Left forelimb (tissue), 1 donor: ENCODE measurements at regions not wholly inside any gene's neighbourhood (a gene's known extent, or its start where the extent isn't known, plus 50 kb on each side); places are given as distances from the start of the nearest gene placed in this dataset.
"Not testable (repeated sequence)": the region's sequence is repeated elsewhere in the genome, so short reads cannot be mapped to it uniquely, and the experiment has no call there.

Experiments
- DNase-seq: peaks from one replicate; pipeline ENCODE4 v3.0.0-alpha.2; 2018; ENCODE audit warnings: low spot score

DNA sequence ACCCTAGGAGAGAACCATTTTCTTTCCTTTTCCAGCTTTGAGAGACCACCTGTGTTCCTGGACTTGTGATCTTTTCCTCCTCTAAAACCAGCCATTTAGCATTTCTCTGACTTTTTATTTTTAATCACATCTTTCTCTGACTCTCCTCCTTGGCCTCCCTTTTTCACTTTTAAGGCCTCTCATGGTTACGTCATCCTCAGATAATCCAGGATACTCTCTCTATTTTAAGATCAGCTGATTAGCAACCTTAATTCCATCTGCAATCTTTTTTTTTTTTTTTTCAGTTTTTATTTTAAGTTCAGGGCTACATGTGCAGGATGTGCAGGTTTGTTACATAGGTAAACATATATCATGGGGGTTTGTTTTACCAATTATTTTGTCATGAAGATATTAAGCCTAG is 54.0 kb downstream of the RFPL4B start:
- no peak for DNase-seq

DNA sequence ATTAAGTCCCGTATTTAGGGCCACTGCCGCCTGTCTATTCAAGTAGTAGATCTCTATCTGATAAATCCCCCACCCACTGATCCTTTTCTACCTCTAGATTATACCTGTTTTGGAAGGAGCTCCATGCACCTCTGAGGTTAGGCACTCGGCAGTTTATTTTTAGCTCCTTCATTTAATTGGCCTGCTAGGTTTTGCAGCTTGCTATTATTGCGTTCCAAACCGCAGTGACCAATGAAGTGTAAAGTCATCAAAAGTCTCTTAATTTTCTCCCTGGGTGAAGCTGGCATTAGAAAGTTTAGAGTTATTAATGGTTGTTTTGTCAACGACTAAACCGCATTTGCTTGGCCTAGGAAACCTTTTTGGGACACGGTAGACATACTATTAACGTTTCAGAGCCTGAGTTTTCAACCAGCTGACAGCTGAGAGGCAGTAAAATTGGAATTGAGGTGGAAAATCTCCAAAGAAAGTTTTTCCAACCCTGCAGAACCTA is 60.0 kb downstream of the RFPL4B start:
- no peak for DNase-seq

DNA sequence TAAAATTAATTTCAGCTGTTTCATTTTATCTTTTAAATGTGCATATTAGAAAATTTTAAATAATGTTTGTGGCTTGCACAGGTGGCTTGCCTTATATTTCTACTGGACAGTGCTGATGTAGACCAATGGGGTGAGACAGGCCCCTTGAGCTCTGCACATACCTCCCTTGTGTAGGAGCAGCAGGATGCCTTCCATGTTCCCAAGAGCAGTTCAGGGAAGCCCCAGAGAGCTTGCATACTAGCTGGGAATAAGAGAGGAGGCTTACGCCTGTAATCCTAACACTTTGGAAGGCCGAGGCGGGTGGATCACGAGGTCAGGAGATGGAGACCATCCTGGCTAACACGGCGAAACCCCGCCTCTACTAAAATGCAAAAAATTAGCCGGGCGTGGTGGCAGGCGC is 61.4 kb downstream of the RFPL4B start:
- DNase-seq: no peak

DNA sequence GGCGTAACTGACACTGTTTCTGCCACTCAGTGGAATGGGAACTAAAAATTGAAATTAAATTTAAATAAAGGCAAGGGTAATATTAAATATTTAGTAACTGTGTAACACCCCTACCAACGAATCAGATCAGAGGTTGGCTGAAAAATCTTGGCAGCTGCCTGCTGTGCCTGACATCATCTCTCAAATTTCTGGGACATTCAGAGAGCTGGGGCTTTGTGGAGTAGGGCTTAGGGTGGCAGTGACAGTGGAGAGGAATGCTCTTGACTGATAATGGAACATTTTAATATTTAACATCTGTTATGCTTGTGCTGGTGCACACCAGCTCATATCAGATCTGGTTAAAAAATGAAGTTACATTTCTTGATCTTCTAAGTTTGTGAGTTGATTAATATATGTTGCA is 62.2 kb downstream of the RFPL4B start:
- DNase-seq: no peak

DNA sequence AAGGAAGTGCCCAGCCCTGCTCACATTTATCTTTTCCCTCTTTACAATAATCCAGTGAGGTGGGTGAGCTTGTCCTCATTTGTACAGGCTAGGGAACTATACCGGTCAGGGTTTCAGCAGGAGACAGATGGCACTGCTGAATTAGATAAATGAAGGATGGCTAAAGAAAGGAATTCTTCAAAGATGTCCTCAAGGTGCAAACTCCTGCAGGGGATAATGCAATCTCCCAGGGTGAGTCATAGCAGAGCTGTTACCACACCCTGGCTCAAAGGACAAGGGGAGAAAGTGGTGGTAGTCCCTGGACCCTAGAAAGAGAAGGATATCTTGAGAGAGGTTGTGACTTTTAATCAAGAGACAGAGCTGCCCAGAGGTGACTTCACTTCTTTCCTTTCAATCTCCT is 66.7 kb downstream of the RFPL4B start:
- no peak for DNase-seq

DNA sequence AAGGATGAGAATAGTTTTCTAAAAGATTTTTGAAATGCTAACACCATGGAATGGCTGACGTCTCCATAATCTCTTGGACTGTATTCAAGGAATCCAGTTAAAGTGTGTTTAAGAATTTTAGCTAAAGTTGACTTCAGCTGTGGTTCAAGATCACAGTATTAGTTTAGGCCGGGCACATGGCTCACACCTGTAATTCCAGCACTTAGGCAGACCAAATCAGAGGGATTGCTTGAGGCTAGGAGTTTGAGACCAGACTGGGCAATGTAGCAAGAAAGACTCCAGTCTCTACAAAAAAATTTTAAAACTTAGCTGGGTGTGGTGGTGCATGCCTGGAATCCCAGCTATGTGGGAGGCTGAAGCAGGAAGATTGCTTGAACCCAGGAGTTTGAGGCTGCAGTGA is 68.2 kb downstream of the RFPL4B start:
- DNase-seq: no peak

DNA sequence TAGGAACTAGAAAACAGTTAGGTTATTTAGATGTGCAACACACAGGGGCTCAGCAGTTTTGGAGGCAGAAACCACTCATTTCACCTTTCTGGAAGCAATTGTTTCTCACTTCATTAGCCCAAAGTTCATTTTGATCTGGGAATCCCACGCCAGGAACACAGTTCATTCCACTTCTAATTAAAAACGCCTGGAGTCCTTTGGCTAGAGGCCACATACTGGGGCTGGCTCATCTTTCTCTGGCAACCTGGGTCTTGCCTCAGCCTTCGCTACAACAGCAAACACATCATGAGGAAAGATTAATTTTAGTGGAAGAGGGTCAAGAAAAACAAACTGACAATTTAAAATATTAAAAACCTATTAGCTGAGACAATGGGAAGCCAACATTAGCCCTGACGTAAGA is 69.7 kb downstream of the RFPL4B start:
- DNase-seq: no peak

DNA sequence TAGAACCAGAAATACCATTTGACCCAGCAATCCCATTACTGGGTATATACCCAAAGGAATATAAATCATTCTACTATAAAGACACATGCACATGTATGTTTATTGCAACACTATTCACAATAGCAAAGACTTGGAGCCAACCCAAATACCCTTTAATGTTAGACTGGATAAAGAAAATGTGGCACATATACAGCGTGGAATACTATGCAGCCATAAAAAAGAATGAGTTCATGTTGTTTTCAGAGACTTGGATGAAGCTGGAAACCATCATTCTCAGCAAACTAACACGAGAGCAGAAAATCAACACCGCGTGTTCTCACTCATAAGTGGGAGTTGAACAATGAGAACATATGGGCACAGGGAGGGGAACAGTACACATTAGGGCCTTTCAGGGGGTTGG is 79.9 kb downstream of the RFPL4B start:
- DNase-seq: not testable (repeated sequence)

DNA sequence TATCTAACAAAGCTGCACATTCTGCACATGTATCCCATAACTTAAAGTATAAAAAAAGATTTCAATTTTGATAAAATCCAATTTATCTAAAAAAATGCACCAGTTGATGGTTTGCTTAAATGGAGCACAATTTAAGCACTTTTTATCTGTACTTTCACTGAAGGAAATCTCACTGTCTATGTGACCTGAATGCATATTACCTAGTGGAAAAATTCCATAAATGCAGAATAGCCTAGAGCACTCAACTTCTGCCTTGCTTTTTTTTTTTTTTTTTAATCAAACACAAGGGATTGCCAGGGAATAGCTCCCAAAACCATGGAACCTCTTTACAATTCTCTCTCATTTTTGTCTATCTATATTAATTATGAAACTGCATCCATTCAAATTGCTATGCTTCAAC is 80.4 kb downstream of the RFPL4B start:
- no peak for DNase-seq

DNA sequence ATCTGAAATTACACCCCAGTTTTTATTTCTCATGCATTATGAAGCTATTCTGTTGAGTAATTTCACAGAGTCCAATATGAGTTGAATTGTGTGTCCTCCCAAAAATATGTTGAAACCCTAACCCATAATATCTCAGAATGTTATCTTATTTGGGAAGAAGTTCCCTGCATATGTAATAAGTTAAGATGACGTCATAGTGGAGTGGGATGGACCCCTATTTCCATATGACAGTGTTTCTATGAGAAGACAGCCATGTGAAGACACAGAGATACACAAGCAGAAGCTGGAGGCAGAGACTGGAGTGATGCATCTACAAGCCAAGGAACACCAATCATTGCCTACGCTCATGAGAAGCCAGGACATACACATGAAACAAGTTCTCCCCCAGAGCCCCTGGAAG is 81.3 kb downstream of the RFPL4B start:
- no peak for DNase-seq

DNA sequence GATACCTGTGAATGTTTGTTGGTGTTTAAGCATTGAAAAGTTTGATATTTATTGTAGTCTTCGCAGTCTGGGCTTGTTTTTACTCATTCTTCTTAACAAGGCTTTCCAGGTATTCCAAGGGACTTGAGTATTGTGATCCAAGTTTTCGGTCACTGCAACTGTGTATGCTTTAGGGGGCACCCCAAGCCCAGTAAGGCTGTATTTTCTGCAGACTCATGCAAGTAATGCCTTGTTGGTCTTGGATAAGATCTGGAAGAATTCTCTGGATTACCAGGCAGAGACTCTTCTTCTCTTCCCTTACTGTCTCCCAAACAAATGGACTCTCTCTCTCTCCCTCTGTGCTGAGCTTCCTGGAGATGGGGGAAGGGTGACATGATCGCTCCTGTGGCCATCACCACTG is 82.1 kb downstream of the RFPL4B start:
- no peak for DNase-seq

DNA sequence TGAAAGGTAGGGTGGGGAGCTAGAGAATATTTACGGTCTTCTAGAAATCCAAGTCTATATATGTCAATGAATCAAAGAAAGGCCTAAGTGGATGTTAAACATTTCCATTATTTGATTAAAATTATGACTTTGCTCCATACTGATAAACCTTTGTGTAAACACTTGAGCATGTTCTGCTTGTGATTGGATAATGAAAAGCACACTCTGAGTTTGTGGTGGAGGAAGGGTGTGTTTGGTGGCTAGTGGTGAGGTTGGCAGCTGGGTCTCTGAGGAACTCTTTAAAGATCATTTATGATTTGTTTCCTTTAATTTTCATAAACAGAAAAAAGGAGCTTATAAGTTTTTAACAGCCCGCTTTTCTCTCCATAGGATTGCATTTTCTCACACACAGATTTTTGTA is 84.7 kb downstream of the RFPL4B start:
- no peak for DNase-seq

DNA sequence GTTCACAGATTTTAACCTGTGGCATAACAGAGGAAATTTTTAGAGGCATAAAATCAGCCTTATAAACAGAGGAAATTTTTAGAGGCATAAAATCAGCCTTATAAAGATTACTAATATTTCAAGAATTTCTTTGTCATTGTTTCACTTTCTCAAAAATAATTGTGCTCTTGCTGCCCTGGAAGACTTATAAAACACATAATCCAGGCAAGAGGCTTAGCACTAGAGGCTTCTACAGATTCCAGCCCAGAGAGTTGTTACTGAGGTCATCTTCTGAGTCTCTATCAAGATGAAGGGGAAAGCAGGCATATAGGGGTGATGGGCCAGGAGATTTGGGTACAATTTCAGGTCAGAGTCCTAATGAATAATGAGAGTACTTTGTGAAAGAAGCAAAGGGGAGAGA is 85.7 kb downstream of the RFPL4B start:
- no peak for DNase-seq

DNA sequence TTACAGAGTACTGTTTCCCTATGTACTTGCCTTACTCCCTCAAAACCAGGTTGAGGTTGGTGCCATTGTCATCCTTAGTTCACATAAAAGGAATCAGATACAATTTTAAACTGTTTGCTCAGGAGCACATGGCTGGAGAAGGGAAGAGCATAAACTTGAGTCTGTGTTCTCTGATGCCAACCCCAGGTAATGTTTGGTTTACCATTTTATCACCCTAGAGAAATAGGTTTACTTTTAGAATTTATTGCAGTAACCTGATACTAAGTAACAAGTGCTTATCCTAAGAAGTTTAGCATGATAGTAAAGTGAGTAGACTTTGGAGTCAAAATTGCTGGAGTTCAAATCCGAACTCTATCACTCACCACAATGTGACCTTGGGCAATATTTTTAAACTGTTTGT is 86.3 kb downstream of the RFPL4B start:
- no peak for DNase-seq

DNA sequence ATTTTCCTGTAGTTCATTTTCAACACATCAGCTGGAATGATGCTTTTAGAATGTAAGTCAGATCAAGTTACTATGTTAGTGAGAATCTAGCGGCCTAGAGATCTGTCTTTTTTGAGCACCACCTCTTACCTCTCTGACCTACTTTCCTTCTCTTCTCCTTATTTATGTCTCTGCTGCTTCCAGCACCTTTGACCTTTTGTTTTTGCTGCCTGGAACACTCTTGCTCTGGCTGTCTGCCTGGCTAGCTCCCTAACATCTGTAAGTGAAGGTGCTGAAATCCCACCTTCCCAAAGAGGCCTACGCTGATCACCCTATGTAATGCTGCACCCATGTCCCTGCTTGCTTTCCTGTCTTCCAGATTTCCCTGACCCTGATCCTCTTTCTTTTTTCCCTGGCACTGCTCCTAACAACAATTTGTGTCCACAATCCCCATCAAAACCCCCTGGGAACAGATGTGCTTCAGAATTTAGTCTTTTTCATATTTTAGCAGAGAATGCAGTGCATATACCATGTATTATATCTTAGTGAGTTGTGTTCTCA is 87.8 kb downstream of the RFPL4B start:
- DNase-seq: no peak

DNA sequence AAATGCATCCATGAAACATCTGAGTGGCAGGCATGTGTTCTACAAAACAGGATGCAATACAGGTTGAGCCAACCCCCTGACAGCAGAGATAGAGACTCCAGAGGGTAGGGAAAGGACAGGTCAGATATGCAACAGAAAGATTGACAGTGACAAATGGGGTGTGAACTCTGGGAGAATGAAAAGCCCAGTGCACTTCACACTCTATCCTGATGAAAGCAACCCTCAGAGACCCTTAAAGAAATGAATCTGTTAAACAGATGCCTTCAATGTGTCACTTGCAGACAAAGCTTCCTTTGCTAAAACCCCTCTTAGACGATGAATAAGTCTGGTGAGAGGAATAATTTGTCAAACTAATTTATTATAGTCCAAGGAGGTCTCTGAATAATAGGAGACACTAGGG is 89.9 kb downstream of the RFPL4B start:
- no peak for DNase-seq

DNA sequence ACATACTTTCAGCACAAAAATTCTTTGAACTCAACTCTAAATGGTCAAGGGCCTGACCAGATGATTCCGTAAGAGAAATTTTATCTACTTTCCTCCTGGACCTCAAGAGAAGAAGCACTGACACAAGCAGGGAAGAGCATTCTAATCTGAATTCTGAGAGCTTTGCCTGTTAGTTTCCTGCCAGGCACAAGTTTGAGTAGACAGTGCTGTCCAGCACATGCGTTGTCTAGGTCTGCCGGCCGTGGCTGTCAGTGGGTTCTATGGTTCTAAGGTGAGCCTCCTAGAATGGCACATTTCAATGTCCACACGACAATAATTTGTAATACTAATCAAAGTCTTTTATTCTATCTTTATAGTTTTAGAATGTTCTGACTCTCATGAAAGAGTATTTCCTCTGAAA is 91.9 kb downstream of the RFPL4B start:
- DNase-seq: no peak

DNA sequence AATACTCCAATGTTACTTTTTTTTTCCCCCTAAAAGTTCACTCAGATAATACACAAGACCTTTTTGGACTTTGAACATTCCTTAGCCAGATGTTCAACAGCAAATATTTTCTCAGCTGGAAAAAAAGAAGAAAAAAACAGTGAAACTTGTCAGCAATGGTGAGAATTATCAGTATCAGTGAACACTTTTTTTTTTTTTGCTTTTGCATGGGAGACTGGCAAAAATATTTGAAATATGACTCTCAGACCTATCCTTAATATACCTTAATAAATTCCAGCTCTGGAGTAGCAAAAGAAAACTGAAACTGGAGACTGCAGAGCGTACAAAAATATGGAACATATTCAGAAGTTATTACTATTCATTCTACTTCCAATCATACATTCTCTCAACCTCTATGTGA is 92.3 kb downstream of the RFPL4B start:
- no peak for DNase-seq

DNA sequence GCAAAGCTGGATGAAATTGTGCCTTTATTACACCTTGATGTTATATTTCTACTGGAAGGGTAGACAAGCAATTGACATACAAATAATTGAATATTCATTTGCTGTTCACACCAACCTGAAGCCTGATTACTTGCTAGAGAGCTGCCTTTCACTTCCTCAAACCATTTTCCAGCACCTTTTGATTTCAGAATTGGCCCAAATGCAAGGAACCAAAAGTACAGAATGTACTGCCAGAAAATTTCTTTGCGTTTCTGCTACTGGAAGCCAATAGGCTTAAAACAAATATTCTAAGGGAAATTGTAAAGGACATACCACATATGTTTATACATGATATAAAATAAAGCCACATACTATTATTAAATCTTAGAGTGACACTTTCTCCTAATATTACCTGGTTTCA is 94.5 kb downstream of the RFPL4B start:
- no peak for DNase-seq

DNA sequence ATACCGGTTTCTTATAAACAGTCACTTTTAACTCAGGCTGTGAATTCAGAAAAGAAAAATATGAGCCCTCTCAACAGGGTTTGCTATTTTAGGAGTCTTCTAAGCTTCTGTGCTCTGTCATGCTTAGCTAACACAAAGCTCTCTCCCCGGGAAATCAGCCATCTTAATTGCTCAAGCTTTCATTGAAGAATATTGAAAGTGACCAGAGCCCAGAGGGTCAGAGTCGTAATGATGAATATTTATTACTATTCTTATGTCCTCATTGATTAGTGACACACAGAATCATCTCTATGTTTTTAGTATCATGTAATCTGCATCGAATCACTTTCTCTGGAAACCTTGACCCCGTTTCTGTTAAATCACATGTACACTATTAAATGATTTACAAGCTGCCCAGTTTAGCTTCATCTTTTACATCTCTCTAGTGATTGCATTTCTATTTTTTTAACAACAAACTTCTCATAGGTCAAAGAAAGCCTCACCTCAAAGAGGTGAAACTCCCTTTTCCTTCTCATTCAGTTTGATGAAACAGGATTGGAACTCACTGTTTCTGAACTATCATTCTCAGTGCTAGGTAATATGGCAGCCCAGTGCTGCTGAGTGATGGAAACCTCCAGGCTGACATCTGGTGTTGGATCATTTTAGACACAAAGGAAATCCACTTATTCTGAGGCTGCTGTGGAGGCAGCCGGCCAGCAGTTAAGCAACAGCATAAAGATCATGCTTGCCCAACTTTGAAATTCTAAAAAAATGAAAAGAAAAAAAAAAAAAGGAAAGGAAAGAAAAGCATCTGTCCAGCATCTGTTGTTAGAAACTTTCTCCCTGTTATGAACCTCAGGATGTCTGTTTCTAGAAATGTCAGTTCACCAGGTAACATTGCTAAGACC is 96.3 kb downstream of the RFPL4B start:
- no peak for DNase-seq

DNA sequence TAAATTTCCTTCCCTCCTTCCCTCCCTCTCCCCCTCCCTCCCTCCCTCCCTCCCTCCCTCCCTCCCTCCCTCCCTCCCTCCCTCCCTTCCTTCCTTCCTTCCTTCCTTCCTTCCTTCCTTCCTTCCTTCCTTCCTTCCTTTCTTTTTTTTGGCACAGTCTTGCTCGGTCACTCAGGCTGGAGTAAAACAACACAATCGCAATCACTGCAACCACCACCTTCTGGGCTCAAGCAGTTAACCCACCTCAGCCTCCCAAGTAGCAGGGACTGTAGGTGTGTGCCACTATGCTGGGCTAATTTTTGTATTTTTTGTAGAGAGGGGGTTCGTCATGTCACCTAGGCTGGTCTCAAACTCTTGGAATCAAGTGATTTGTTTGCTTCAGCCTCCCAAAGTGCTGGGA is 101.7 kb downstream of the RFPL4B start:
- not testable (repeated sequence) for DNase-seq

DNA sequence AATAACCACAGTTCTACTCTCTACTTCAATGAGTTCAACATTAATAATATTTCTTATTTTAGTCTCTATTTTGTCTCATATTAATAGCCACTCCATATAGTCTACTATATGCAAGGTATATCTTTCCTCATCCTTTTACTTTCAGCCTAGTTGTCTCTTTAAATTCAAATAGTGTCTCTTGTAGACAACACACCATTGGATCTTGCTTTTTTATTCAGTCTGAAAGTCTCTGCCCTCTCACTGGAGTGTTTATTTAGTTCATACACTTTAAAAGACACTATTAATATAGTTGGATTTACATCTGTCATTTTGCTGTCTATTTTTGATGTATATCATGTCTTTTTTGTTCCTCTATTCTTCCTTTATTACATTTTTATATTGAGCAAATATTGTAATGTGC is 103.5 kb downstream of the RFPL4B start:
- no peak for DNase-seq

DNA sequence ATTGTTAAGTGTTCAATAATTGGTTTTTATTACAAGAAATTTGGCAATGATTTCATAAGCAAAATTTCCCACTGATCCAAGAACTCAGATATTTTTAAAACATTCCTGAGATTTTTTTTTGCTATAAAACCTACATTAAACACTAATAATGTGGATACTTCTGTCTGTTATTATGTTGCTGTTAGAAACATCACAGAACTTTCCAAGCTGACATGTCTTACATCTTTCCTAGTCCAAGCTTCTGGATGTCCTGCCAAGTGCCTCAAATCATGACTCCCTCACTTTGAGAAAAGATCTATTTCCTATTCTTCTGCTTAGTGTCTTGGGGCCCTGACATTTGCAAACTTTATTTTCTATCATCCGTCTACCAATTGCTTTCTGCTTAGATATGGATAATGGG is 110.8 kb downstream of the RFPL4B start:
- DNase-seq: no peak

DNA sequence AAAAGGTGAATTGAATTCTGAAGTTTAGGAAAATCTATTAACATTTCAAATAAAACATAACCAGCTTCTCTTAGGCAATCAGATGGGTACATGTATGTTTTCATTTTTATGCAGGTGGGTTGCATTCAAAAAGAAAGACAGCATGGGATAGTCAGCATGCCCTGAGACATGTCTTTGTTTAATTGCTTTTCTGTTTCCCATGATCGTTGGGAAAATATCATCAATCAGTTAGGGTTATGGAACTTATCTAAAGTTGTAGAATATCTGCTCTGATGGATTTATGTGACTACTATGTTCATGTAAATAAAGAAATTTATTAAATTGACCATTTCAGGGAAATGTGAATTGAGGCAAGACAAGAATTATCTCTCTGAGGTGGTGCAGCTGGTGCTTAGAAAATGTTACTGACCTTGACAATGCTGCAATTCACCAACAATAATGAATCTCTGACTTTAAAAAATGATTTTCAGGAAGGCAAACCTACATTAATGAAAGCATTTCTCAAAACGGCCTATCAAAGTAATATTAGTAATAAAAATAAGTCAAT is 112.7 kb downstream of the RFPL4B start:
- DNase-seq: no peak
